ENCODE measurements at regions not wholly inside any gene's neighbourhood (a gene's known extent, or its start where the extent isn't known, plus 50 kb on each side); places are given as distances from the start of the nearest gene placed in this dataset.

DNA sequence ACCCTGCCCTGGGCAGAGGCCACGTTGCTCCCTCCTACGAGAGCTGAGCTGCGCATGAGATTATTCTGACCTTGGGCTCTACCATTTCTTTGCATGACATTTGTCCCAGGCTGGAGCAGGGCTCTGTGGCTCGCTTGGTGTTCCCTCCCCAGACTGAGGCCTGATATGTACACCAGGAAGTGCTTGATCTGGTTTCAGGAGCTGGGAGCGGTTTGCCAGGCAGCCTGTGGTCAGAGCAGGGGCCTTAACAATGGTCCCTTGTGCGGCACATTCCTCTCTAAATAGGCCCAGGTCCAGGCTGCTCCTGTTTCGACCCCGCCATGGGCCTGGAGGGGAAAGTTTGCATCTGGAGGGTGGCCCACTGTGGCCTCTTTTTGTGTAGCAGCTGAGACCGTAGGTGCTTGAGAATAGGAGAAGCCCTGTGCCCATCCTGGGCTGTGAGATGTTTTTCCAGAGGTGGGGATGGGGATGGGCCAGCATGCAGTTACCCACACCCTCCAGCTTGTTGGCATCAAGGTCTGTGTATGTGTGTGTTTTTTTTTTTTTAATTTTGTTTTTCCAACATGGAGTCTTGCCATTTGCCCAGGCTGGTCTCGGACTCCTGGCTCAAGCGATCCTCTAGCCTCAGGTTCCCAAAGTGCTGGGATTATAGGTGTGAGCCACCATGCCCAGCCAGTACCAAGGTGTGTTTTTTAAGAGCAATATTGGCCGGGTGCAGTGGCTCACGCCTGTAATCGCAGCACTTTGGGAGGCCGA, 253.9 kb downstream of the SEC14L1 start:
- peak; percentile 42 for DNase-seq (ENCODE audit: low spot score)

- DNase-seq (ENCODE audit: low spot score) = no peak
These were observed 254.8 kb downstream of the SEC14L1 start for GRCh38 chr17:77395501-77396048.

- DNase-seq (ENCODE audit: low spot score) = no peak
These were observed 255.8 kb downstream of the SEC14L1 start for GRCh38 chr17:77396610-77397009.

DNA sequence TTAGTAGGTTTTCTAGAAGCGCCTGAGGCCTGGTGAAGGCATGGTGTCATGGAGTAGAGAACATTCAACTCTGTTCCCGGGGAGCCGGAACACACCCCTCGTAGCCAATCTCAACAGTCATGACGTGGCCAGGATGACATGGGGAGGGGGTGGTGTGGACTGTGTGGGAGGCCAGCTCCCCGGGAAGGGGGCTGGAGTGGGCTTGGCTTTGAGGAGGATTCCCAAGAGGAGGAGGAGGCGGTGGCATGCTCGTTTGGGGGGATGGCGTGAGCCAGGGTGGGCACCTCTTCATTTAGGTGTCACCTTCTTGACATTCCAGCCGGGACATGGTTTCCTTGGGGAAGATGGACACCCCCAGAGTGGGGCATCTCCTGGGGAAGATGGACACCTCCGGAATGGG, 257.5 kb downstream of the SEC14L1 start:
- DNase-seq (ENCODE audit: low spot score) = no peak

GRCh38 chr17:77399319-77399957, 258.7 kb downstream of the SEC14L1 start:
- DNase-seq (ENCODE audit: low spot score) = no peak

DNA sequence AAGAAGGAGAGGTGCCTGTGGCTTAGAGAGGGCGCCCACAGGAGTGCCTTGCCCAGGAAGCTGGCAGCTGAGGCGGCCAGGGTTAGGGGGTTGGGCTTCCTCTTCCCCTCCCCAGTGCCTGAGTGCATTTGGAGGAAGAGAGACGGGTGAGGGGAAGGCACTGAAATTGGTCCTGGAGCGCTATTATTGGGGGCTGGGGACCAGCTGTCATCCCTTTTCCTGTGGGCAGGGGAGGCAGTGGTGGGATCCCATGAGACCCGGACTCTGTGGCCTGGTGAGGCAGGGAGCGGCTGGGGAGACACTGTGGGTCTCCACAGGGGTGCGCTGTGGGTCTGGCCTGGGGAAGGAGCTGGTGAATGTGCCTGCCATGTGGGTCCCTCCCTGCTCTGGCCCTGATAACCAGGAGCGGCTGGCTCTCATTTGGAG, 259.7 kb downstream of the SEC14L1 start:
- DNase-seq (ENCODE audit: low spot score) = no peak

GRCh38 chr17:77402159-77402731, 261.5 kb downstream of the SEC14L1 start:
- DNase-seq (ENCODE audit: low spot score) = no peak

DNA sequence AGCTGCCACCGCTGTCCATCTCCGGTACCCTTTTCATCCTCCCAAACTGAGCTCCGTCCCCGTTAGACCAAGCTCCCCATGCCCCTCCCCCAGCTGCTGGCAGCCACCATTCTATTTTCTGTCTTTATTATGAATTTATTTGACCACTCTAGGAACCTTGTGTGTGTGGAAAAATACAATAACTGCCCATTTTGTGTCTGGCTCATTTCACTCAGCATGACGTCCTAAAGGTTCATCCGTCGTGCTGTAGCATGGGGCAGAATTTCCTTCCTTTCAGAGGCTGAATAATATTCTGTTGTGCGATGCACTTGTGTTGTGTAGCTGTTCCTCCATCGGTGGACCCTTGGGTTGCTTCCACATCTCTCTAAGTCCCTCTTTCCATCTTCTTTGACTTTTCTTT, 263.1 kb downstream of the SEC14L1 start:
- no peak for DNase-seq (ENCODE audit: low spot score)

- no peak for DNase-seq (ENCODE audit: low spot score)
These were observed 264.2 kb downstream of the SEC14L1 start for GRCh38 chr17:77404812-77405581.

- DNase-seq (ENCODE audit: low spot score) = no peak
These were observed 265.3 kb downstream of the SEC14L1 start for GRCh38 chr17:77405867-77406732.

- no peak for DNase-seq (ENCODE audit: low spot score)
These were observed 266.8 kb downstream of the SEC14L1 start for GRCh38 chr17:77407321-77408277.

GRCh38 chr17:77408284-77408683, 267.5 kb downstream of the SEC14L1 start:
- DNase-seq (ENCODE audit: low spot score) = no peak

DNA sequence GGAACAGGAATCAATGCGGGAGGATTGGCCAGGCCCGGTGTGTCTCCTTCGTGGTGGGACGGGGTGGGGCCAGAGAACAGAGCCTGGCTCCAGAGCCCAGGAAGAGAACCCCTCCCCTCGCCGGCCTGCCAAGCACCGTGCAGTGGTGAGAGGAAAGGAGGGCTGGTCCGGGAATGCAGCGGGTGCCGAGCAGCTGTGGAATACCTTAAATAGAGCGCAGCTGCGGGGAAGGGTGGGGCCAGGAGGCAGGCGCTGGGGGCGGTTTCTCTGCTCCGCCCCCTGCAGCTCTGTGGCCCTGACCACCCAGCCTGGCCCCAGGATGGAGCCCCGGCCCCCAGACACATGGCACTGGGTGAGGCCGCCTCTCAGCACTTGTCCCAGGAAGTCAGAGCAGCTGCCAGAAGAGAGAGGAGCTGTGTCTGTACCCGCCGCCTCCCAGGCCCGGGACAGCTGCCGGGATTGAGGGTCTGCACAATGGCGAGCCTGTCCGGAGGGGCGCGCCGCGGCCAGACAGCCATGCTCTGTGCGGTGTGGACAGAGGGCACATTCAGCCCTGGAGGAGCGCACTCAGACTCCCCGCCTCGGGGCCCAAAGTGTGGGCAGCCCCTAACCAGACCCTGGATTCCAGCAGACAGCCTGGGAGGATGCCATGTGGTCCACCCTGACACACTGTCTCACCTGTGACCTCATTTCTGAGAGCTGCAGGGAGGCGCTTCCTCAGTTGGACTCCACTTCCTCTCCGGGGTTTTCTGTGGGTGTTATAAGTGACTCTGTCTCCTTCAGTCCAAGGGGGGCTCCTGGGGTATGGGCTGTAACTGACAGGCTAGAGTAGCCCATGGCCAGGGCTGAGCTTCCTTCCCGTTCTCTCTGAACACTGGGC, 268.8 kb downstream of the SEC14L1 start:
- DNase-seq (ENCODE audit: low spot score) = no peak

GRCh38 chr17:77410470-77410869, 269.7 kb downstream of the SEC14L1 start:
- no peak for DNase-seq (ENCODE audit: low spot score)

- no peak for DNase-seq (ENCODE audit: low spot score)
These were observed 274.1 kb downstream of the SEC14L1 start for GRCh38 chr17:77414811-77415400.

DNA sequence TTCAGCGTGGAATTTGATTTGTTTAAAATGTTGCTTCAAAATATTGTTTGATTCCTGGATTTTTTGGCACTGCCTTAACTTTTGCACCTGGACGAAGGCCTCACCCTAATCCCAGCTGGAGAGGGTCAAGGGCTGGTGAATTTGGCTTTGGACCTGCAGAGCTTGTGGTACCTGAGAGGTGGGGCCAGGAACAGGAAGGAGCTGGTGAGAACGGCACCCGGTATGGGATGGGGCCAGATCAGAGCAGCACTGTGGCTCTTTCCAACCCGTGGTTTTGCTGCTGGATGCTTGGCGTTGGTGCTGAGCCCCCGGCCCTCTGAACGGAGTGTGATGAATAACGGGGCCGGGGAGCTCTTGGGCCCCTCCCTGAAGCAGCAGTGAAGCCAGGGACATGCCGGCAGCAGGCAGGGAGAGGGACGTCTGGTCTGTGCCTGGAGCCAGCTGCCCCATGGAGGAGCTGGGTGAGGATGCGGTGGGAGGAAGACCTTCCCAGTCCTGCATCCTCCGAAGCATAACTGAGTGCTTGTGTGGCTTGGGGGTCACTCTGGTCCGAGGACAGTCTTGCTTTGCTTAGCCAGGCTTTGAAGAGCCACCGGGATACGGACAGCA, 275.4 kb downstream of the SEC14L1 start:
- no peak for DNase-seq (ENCODE audit: low spot score)

GRCh38 chr17:77417575-77417974, 276.8 kb downstream of the SEC14L1 start:
- no peak for DNase-seq (ENCODE audit: low spot score)

GRCh38 chr17:77418609-77419008, 277.8 kb downstream of the SEC14L1 start:
- DNase-seq (ENCODE audit: low spot score) = no peak

All from HuH-7.5 (cell line).